PC-9 (cell line): ENCODE measurements at regions not wholly inside any gene's neighbourhood (a gene's known extent, or its start where the extent isn't known, plus 50 kb on each side); places are given as distances from the start of the nearest gene placed in this dataset.

Source experiments
- CTCF ChIP-seq: fragments of 200-600 bp; sonication (generic); conservative IDR thresholded peaks from 2 replicates; pipeline ENCODE4 v1.6.1; 2017; ENCODE audit warnings: mixed run types, antibody characterized with exemption, mild to moderate bottlenecking, moderate library complexity
- EZH2 ChIP-seq: fragments of 200-600 bp; sonication (generic); IDR thresholded peaks from 2 replicates; pipeline ENCODE4 v1.8.0; 2017; ENCODE audit warnings: antibody characterized with exemption, low read depth

DNA sequence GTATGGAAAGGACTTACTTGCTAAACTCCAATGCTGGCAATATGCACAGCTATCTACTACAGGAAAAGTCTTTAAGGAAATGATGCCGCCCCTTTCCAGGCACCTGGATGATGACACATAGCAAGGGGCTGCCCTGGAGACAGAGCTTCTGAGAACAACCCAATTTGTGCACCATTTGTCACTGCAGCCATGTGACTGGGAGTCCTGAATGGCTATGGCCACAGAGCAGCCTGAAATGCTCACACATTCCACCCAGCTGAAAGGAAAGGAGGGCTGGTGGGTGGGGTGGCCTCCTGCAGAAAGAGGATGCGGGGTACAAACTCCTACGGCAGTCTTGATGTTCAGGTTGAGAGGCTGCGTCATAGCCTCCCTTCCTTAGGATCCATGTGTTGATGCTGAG is 70.1 kb upstream of the FSTL4 start:
- TF ChIP-seq CTCF (no peak), EZH2 (no peak)
